NOMO-1 treated with dmso at 0.1 percent for 144 hours (cell line): ENCODE measurements at regions not wholly inside any gene's neighbourhood (a gene's known extent, or its start where the extent isn't known, plus 50 kb on each side); places are given as distances from the start of the nearest gene placed in this dataset.
"Not testable (repeated sequence)": the region's sequence is repeated elsewhere in the genome, so short reads cannot be mapped to it uniquely, and the experiment has no call there.

Experiments
- DNase-seq: peaks from one replicate; lab custom pipeline; 2025; ENCODE audit not compliant: unreplicated experiment; lab: John Stamatoyannopoulos, UW

DNA sequence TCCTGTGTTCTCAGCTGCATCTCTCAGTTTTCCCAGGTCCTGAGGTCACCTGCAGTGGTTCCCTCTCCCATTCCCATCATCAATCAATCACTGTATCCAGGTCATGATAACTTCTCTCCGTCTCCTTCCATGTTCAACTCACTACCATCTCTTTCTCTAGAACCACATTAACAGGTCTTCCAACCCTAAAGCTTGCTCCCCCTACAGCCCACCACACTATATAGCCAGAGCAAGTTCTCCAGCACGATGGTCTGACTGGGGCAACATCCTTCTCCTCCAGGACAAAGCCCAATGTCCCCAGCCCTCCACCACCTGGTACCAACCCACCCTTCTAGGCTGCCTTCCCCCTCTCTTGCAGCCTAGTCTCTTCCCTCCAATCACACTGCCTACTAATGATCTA lies 241.6 kb downstream of the CDK5RAP2 start:
- no peak for DNase-seq

DNA sequence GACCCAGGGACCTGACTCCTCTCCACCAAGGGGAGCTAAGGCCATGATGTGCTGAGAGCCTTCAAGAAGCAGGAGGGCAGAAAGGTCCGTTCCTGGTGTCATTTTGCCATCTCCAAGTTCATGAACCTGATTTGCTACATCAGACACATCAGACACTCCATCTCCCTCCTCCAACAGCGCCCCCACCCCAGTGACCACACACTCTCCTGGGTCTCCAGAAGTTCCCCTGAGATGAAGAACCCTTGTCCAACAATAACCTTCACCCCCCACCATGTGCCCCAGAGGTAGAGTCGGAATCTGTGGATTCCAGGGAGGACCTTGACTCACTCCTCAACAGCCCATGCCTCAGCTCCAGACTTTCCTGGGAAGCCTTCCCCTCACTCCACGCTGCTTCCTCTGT lies 242.8 kb downstream of the CDK5RAP2 start:
- DNase-seq: no peak

DNA sequence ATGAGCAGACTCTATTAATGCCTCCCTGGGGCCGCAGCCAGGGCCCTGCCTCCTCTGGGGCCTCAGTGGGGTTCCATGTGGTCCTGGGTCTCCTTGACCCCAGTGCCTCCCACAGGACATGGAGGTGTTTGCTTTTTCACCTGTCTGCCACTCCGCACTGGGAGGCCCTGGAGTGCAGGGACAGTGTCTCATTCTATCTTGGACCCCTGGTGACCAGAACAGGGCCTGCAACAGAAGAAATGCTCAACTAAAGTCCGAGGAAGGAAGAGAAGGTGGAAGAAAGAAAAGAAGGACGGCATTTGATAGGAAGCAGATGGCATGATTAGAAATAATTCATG lies 243.2 kb downstream of the CDK5RAP2 start:
- no peak for DNase-seq

DNA sequence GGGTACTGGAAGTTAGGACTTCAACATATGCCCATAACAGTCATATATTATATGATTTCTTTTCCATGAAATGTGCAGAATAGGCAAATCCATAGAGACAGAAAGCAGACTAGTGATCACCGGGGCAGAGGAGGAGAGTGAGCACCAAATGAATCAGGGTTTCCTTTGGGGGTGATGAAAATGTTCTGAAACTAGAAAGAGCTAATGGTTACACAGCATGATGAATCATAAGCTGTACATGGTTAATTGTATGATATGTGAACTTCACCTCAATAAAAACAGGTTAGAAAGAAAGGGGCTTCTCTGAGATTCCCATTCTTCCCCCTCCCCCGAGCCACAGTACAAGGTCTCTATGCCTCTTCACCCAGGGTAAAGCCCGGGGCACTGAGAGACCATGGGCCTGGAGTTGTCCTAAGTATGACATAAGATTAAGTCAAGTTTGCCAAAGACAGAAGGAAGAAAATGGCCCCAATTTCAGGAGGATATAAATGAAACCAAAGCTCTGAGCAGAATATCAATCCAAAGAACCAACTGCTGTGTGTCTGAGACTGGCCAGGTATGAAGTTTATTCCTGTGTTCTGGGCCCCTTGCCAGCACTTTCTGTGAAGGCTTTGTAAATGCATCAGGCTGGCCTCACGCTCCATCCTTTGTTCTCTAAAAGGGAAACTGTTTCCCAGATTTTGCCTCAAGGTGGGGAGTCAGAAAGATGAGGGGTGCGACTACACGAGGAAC lies 243.8 kb downstream of the CDK5RAP2 start:
- no peak for DNase-seq

DNA sequence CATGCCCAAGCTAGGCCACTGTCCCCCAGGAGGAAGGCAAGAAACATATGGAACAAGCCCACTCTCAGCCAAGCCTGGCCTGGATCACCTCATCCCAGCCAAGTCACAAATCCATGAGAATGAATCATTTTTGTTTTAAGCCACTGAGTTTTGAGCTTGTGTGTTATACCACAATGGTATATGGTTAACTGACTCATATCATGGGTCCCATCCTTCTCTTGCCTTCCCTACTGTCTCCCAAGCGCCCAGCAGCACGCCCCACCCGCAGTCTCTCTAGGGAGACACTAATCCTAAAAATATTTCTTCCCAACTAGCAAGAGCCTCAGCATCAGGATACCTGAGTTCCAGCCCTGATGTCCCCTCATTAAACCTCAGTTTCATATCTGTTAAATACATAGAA lies 248.1 kb downstream of the CDK5RAP2 start:
- DNase-seq: no peak

DNA sequence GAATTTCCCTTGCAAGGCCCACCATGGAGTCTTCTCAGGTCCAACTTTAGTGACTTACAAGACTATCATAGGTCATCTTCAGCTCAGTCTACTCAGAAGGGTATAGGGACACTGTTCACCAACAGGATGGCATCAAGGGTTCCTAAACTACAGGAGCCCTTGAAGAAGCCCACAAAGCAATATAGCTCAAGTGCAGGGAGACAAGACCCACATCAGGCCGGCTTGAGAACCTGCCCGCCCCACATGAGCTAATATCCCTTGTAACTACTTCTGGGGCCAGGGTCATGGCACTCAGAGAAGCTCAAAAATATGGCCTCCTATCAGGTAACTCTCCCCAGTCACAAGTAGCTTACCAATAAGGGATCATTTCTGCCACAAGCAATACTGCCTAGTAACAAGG lies 249.9 kb downstream of the CDK5RAP2 start:
- DNase-seq: no peak

DNA sequence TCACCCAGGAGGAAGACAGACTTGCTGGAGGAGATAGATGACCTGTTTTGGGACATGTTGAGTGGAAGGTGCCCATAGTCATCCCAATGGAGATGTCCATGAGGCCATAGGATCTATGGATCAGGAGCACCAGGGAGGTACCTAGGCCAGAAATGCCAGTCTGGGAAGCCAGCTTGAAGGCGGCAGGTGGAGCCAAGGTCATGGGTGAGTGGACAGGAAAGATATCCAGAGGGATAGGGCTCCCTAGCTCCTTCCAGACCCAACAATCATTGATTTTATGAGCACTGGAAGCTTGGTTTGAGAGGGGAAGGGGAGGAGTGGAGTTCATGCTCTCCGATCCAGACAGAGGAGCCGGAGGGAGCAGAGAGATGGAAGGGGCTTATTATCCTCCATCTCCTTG lies 252.6 kb downstream of the CDK5RAP2 start:
- no peak for DNase-seq

DNA sequence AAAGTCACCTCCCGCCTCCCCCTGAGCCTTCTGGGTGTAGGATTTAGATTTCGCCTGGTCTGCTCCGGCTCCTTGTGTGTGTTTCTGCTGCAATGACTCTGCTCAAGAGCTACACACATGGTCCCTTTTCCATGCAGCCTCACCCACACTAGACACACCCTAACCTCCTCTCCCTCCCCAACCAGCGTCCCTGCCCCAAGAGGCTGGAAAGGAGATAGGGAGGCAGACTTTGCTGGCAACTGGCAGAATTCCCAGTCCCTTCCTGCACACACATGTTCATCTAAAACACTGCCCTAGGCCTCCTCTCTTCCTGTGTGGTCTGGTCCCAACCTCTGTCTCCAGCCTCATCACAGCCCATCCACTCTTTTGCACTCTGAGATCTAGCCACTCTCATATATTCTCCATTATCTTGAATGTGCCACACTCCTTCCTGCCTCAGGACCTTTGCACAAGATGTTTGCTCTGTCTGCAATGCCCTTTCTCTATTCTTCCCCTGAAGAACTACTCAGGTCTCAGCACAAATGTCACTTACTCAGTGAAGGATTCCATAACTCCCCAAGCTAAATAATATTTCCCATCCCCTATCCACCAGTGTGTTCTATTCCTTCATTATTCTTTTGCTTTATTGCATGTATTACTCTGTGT lies 253.8 kb downstream of the CDK5RAP2 start:
- no peak for DNase-seq

DNA sequence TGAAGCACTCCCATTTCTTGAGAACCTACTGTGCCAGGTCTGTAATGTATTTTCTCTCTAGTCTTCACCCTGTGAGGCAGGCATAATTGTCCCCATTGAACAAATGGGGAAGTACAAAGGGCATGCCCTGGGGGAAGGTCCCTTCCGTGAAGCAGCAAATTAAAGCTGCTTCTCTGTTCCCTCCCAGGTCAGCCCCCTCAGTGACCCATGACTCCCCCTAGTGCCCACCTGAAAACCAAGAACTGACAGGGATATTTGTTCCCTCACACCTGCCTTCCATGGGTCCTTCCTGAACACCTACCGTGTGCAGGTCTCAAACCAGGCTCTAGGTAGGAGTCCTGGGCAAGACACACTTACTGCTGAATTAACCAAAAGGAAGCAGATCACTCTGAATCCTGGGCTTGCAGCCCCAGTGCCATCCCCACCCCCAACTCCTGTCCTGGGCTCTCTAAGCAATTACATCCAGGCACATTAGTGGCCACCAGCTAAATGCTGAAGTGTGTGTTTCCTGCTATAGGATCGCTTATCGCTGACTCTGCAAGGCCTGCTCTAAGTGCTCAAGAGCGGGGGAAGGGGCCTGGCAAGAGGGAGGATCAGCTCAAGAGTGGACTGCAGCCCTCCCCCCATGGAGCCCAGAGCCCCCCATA lies 254.8 kb downstream of the CDK5RAP2 start:
- DNase-seq: no peak

DNA sequence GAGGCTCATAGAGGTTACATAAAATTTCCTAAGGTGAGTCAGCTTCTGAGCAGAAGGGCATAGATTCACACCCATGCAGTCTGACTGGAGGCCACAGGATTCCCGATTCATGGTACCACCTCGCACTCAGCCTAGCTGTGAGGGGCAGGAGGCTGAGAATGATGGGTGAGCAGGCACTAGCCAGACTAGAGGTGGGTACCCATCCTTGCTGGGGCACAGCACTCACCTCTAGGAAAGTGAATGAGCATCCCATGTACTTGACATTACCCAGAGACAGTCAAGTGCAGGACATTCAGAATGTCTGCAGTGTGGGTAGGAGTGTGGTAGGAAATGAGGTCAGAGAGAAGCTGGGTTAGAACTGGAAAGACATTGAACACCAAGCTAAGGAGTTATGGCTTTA lies 255.5 kb downstream of the CDK5RAP2 start:
- DNase-seq: no peak

DNA sequence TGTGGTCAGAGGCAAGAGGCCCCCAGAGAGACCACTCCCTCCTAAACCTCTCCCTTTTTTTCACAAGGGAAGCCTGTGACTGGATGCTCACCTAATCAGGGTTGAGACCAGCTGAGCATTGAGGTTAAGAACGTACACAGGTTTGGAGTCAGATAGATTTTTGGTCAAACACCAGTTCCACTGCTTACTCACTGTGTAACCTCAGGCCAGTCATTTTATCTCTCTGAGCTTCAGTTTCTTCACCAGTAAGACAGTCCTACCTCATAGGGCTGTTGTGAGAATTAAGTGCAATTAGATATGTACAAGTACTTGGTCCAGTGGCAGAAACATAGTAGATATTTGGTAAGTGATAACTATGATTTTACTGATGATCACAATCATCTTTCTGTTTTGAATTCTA lies 256.8 kb downstream of the CDK5RAP2 start:
- DNase-seq: no peak

DNA sequence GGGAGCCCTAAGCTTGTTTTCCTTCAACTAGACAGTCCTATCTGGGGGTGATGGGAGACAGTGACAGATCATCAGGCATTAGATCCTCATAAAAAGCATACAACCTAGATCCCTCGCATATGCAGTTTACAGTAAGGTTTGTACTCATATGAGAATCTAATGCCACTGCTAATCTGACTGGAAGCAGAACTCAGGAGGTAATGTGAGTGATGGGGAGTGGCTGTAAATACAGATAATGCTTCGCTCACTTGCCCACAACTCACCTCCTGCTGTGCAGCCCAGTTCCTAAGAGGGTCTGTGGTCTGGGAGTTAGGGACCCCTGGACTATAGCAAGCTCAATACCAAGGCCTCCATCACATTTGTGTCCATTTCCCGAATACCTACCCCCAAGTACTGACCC lies 260.5 kb downstream of the CDK5RAP2 start:
- DNase-seq: no peak

DNA sequence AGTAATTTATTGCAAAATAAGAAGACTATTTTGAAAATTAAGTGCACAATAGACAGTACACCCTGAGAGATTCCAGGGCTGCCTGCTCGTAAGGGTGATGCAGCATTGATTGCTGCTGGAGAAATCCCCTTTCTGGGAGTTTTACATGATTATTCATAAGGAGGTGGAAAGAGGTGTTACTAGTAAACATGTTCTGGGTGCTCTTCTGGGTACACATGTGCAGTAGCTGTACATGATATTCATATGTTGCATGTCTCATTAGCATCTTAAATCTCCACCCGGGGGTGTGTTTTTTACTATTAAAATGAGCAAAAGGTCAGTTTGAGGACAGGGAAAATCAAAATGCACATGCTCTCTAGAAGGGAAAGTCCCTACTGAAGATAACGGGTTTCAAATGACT lies 264.8 kb downstream of the CDK5RAP2 start:
- no peak for DNase-seq

DNA sequence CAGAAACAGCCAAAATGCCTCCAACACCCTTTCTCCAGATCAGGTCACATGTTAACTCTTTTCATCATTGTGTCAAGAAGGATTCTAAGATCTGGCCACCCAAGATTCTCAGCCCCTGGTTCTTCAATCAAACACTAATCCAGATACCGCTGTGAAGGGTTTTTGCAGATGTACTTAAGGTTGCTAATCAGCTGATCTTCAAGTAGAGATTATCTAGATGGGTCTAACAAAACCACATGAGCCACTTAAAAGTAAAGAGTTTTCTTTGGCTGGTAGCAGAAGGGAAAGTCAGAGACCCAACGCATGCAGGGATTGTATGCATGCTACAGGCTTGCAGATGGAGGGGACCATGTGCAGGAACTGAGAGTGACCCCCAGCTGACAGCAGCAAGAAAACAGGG lies 267.9 kb downstream of the CDK5RAP2 start:
- no peak for DNase-seq

DNA sequence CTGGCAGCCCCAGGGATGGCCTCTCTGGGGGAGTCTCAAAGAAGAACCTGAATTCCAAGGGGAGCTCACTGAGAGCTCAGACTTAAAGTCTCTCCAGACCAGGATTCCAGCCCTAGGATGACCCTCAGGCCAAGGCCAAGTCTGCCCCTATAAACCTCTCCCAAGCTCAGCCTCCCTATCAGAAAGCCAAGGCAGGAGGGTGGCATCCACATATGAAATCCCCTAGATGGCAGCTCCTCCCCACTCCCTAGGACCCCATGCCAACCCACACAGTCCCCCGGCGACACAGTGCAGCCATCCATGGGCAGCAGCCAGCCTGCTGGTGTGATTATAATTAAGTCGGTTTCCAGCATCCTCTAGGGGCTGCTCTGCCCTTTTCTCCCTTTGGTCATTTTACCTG lies 269.9 kb downstream of the CDK5RAP2 start:
- DNase-seq: no peak

DNA sequence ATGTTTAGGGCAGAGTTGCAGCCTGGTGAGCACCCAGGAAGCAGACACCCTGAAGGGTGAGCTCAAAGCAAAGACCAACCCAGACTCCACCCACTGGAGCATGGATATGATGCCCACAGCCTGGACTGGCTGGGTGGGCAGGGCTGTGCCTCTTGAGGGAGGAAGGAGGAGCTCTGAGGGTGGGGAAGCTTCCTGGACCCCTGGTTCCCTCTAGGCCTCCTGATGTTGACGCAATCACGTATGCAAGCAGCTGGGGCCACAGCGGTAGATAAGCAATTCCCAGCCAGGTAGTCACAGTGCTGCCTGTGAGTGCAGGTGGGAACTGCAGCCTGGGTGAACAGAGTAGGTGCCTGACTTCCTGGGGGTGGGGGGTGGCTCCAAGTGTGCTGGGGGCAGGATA lies 271.5 kb downstream of the CDK5RAP2 start:
- DNase-seq: no peak

DNA sequence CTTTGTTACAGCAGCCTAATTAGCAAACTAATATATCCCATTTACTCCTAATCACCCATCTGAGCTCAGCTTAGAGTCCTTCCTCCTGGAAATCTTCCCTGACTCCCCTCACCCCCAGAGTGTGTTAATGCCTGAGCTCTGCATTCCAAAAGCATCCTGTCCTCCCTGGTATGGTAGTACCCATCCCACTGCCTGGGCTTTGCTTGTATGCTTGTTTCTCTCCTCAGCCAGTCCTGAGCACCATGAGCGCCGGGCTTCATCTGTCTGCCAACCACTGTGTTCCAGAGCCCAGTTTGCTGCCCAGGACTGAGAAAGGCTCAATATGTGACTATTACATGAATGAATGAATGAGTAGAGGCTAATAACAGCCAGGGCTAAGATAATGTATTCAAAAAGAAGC lies 272.4 kb downstream of the CDK5RAP2 start:
- no peak for DNase-seq

DNA sequence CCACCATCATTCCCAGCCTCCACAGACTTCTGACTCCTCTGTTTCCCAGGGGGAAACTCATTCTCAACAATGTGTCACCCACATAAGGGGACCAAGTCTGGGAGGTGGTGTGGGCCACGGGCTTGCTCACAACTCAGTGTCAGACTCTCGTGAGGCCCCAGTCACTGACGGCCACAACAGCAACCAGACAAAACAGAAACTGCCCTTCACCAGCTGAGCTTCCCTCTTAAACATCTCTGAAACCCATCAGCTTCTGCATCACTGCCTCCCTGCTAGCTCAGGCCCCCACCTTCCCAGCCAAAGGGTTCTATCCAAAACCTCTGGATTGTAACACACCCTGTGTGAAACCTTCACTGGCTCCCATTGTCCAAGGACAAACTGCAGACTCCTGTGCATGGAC lies 273.4 kb downstream of the CDK5RAP2 start:
- no peak for DNase-seq

DNA sequence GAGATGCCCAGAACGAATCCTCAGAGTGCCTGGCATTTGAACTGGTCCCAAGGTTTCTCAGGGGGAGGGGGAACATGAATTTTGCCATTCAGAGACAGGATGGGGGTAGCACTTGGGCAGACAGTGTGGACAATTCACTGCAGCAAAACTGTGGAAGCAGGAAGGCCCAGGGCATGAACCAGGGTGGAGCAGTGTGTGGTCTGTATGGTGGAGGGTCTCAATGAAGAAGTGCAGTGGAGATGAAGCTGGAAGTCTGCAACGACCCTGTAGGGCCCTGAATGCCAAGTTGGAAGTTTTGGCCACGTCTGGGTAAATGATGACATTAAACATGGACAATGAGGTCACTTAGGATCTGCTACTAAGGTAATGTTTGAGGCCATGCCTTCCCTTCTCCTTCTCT lies 273.9 kb downstream of the CDK5RAP2 start:
- no peak for DNase-seq

DNA sequence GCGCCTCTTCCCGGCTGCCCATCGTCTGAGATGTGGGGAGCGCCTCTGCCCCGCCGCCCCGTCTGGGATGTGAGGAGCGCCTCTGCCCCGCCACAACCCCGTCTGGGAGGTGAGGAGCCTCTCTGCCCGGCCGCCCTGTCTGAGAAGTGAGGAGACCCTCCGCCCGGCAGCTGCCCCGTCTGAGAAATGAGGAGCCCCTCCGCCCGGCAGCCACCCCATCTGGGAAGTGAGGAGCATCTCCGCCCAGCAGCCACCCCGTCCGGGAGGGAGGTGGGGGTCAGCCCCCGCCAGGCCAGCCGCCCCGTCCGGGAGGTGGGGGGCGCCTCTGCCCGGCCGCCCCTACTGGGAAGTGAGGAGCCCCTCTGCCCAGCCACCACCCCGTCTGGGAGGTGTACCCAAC lies 275.1 kb downstream of the CDK5RAP2 start:
- DNase-seq: not testable (repeated sequence)

DNA sequence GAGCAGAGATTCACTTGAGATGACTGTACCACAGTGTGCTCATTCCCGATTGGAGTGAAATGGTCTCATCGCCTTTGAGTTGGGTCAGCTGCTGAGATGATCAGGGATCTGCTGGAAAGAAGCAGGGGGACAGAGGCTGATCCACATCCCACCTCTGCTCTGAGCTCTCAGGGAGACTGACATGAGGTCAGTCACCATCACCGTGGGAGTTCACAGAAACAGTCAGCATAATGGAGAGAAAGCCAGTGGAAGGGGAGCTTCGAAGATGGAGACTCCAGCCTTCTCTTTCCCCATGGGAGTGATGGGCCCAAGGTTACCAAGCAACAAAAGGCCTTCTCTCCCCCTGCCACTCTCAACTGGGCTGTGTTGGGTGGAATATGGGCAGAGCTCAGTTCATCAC lies 276.4 kb downstream of the CDK5RAP2 start:
- no peak for DNase-seq

DNA sequence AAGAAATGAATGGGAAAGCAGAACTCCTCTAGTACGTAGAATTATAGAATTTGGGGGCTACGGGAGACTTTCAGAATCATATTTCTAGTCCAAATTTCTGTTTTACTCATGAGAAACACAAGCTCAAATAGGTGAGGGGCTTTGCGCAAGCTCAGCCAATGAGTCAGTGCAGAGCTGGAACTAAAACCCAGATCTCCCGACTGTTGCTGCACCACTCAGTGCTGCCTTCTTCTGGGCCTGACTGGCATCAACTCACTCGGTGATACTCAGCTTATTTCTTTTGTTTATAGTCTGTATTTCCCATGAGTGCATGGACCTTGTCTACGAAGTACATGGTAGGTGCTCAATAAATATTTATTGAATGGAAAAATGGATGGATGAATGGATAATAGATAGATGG lies 280.2 kb downstream of the CDK5RAP2 start:
- no peak for DNase-seq

DNA sequence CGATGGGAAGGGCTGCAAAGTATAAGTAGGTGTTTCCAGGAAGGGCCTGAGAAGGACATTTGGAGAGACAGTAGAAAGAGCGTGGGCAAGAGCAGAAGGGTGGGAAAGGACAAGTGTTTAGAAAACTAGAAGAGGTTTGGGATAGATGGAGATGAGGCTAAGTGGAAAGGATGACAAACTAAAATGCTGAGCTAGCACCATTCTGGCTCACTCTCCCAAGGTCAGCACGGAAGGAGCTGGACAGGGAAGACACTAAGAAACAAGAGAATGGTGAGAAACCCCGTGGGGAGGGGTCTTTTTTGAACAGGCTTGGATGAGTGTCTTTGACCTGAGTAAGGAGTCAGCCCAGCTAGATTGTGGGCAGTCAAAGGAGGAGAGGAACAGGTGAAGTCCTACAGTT lies 286.0 kb downstream of the CDK5RAP2 start:
- DNase-seq: no peak
